Natural killer cell treated with Interleukin-12 subunit alpha and Interleukin-12 subunit beta and Interleukin-15 and Interleukin-18, amount 100 ng/mL, for 72 hours (primary cell): ENCODE measurements at regions not wholly inside any gene's neighbourhood (a gene's known extent, or its start where the extent isn't known, plus 50 kb on each side); places are given as distances from the start of the nearest gene placed in this dataset.

ENCODE experiments used
- ATAC-seq, 2 donors: fragments of 150-1000 bp; cut with Tn5 transposase in 1 of 2; sonication (Bioruptor Pico), chemical (Tn5 transposase) in 1 of 2; 2 replicates each; pipeline ENCODE4 v1.10.0; 2021
- DNase-seq: peaks from one replicate; pipeline ENCODE4 v3.0.0; 2022; ENCODE audit warnings: low spot score
- H3K27ac Mint-ChIP-seq, 2 donors: 1 replicate in 1 of 2; 2 replicates in 1 of 2; pipeline ENCODE4 v1.8.0; 2022; ENCODE audit warnings: mixed read lengths in 2 of 2, mild to moderate bottlenecking in 1 of 2, moderate library complexity in 1 of 2
- H3K27me3 Mint-ChIP-seq, 2 donors: 1 replicate in 1 of 2; 2 replicates in 1 of 2; pipeline ENCODE4 v1.8.0; 2022; ENCODE audit warnings: mixed read lengths in 2 of 2
- H3K36me3 Mint-ChIP-seq: one replicate; pipeline ENCODE4 v1.8.0; 2022; ENCODE audit warnings: mixed read lengths
- H3K4me1 Mint-ChIP-seq, 2 donors: 1 replicate in 1 of 2; 2 replicates in 1 of 2; pipeline ENCODE4 v1.8.0; 2022; ENCODE audit warnings: low read depth in 2 of 2, mixed read lengths in 2 of 2, mild to moderate bottlenecking in 1 of 2
- H3K4me3 Mint-ChIP-seq: one replicate; pipeline ENCODE4 v1.8.0; 2022; ENCODE audit warnings: mixed read lengths
- H3K9me3 Mint-ChIP-seq: 2 replicates; pipeline ENCODE4 v1.8.0; 2022; ENCODE audit warnings: mixed read lengths

DNA sequence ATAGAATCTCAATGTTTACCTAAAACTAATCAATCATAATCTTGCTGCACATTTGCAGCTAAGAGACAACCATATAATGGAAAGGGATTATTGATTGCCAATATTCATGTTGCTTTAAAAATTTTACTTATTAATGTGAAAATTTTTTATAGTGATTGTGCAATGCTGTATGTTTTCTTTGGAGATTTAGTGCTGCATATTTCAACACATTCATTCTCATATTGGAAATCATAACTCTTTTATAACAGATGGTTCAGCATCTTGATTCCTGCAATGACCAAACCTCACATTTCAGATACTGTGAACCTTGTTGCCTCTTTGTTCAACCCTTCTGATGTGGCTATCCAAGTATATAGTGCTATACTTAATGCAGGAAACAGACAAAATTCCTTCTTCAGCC, 502.6 kb downstream of the C4orf33 start:
- Mint-ChIP-seq H3K36me3 (no peaks in the 10 kb centered on the region), H3K4me3 (no peak overlapping the region), H3K27ac (no peak overlapping the region), H3K27me3 (no peaks in the 10 kb centered on the region), H3K4me1 (no peaks in the 10 kb centered on the region), H3K9me3 (no peaks in the 10 kb centered on the region)
- ATAC-seq = no peak
- no peak for DNase-seq

DNA sequence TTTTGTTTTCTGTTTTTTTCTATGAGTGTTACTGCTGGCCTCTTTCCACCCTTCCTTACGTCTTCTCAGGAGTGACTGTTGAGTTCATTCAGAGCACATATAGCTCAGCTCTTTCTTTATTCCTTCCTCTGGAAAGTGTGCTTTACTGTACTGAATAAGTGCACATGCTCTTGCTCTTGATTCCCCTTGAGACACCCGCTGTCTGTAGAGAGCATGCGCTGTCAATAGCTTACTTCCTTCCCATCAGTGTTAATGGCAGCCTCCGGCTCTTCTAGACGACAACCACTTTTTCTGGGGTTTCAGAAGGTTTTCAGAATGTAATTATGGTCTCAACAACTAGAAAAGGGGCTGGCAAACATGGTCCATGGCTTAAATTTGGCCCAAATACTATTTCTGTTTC, 504.9 kb downstream of the C4orf33 start:
- Mint-ChIP-seq H3K27ac (no peak overlapping the region), H3K9me3 (no peaks in the 10 kb centered on the region), H3K36me3 (no peaks in the 10 kb centered on the region), H3K27me3 (no peaks in the 10 kb centered on the region), H3K4me3 (no peak overlapping the region), H3K4me1 (no peaks in the 10 kb centered on the region)
- DNase-seq = no peak
- no peak for ATAC-seq

DNA sequence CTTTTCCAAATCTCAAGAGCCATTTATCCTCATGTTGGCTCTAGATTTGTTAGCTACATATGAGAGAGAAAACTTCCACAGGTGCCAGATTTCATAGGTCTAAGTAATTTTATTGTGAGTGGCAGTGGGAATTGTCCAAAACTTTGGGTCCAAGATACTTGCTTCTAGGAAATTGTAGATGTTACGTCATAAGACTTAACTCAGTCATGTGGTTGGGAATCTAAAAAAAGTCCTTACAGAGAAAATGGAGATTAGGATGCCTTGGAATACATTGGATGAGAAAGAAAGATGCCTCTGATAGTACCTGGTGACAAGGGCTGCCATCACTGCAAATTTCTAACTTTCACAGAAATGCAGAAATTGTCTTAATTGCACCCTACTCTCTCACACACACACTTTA, 506.5 kb downstream of the C4orf33 start:
- Mint-ChIP-seq H3K4me3 (no peak overlapping the region), H3K27ac (no peak overlapping the region), H3K9me3 (peaks cover 4% of the 10 kb centered on the region), H3K27me3 (no peaks in the 10 kb centered on the region), H3K36me3 (no peaks in the 10 kb centered on the region), H3K4me1 (no peaks in the 10 kb centered on the region)
- ATAC-seq (no peak), DNase-seq (no peak)

DNA sequence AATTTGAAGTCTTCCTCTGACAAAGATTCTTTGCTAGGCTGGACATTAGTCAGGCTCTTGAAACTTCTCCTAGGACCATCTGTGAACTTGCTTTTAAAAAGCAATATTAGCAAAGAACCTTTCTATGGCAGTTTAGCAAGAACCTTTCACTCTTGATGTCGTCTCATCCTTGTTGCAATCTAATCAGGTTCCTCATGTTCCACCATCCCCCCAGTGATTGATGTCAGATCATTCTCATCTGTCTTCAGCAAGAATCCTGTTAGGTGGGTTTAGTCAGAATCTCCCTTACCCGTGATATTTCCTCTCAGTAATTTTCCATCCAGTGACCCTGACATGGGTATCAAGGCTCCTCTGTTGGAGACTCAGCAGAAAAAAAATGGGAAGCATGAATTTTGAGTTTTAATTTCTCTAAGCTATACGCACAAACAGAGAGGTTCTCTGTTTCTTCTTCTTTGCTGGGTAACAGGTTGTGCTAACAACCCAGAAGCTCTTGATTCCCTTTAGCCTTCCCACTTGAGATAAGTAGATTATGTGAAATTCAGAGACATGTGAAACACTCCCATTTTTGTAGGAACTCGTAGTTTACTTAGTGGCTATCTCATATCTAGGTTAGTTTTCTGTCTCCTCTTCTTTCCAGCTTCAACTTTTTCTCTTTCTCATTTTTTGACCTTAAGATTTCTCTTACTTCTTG, 507.4 kb downstream of the C4orf33 start:
- Mint-ChIP-seq H3K27me3 (no peaks in the 10 kb centered on the region), H3K36me3 (no peaks in the 10 kb centered on the region), H3K4me1 (no peaks in the 10 kb centered on the region), H3K4me3 (no peak overlapping the region), H3K9me3 (peaks cover 4% of the 10 kb centered on the region), H3K27ac (no peak overlapping the region)
- ATAC-seq (no peak), DNase-seq (no peak)

DNA sequence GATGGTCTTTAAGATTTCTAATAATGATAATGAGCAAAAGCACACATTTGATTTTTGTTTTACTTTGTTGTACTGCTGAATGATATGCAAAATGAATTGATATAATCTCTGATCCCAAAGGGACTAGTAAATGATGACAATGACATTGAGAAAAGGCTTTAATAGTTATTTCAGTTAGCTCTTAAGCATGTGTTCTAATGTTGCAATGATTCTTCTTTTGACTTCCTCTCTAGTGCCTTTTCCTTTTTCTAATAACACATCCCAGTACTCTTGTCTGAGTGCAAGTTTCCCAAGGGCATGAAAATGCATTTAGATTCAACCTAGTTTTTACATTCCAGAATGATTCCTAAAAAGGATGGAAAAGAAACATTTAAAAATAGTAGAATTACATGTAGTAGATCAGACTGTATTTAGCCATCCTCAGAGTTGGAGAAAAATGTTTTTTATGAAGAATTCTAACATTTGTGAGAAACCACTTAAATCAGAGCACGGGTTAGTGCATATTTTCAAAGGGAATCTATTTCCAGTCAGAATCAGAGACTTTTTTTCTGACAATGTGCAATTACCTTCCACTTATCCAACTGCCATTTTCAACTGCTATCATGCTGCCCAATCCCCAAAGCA, 508.8 kb downstream of the C4orf33 start:
- DNase-seq (no peak), ATAC-seq (no peak)
- H3K4me1 Mint-ChIP-seq = no peaks in the 10 kb centered on the region
- no peak overlapping the region for H3K27ac Mint-ChIP-seq
- H3K36me3 Mint-ChIP-seq = no peaks in the 10 kb centered on the region
- H3K9me3 Mint-ChIP-seq = peaks cover 4% of the 10 kb centered on the region
- no peaks in the 10 kb centered on the region for H3K27me3 Mint-ChIP-seq
- no peak overlapping the region for H3K4me3 Mint-ChIP-seq

DNA sequence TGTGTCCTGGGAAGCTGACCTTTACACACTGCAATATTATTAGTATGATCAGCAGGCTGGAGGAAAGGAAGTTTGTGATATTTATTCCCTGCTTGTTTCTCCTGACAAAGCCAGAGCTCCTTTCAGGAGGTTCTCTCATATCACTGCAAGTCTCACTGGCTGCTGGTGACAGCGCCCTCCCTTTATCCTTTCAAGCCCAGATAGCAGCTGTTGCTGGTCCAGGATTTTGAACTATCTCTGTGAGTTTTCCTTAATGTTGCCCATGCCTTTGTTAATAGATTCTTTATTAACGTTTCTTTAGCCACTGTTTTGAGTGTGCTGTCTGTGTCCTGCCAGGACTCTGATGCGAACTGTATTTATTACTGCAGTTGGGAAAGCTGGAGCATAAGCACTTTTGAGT, 518.7 kb downstream of the C4orf33 start:
- no peak for ATAC-seq
- H3K36me3 Mint-ChIP-seq = no peaks in the 10 kb centered on the region
- H3K4me1 Mint-ChIP-seq = no peaks in the 10 kb centered on the region
- DNase-seq = no peak
- no peak overlapping the region for H3K4me3 Mint-ChIP-seq
- no peaks in the 10 kb centered on the region for H3K27me3 Mint-ChIP-seq
- H3K27ac Mint-ChIP-seq = no peak overlapping the region
- H3K9me3 Mint-ChIP-seq = no peaks in the 10 kb centered on the region

DNA sequence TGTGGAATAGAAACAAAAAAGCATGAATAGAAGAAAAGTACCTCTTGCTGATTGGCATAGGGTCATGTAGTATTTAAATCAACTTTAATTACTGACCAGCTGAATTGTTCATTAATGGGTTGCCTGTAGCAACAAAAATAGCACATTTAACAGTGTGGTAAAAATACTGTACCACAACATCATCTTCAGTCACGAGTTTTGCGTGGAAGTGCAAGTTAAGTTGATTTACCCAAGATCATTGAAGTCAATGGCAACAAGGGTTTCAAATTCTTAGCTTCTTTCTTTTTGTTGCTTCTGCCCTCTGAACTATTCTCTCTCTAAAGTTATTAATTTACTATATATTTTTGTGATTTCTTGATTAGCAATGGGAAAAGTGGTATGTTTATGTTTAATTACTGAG, 526.6 kb downstream of the C4orf33 start:
- Mint-ChIP-seq H3K27ac (no peak overlapping the region), H3K9me3 (peaks cover 11% of the 10 kb centered on the region), H3K4me3 (no peak overlapping the region), H3K4me1 (no peaks in the 10 kb centered on the region), H3K27me3 (no peaks in the 10 kb centered on the region), H3K36me3 (peaks cover 7% of the 10 kb centered on the region)
- ATAC-seq (no peak), DNase-seq (no peak)

DNA sequence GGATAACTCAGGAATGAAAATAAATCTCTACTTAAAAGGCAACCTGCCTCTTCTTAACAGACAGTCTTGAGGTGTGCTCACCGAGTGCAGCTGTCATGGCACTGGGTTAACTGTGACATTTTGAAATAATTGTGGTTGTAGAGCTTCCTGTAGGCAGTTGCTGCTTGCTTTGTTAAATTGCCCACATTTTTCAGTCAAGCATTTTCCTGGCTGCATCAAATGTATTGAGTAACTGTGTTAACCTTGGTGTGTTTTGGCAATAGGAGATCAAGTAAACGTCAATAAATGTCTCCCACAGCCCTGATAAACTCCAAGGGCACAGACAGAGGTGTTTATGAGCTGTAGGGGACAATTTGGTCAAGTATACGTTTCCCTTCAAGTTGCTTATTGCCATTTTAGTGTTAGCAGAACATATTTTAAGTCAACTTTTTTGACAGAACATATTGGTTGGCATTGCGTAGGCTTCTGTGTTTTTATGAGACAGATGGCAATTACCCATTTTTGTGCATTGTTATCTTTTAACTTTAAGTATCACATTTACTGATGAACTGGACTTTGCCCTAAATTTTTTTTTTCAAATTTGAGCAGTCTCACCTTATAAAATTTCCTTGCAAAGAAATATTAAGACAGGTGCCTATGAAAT, 527.4 kb downstream of the C4orf33 start:
- no peaks in the 10 kb centered on the region for H3K4me1 Mint-ChIP-seq
- ATAC-seq (peak in 1 of 2 donors; percentile 55), DNase-seq (no peak)
- H3K4me3 Mint-ChIP-seq = no peak overlapping the region
- no peaks in the 10 kb centered on the region for H3K27me3 Mint-ChIP-seq
- no peak overlapping the region for H3K27ac Mint-ChIP-seq
- peaks cover 11% of the 10 kb centered on the region for H3K9me3 Mint-ChIP-seq
- peaks cover 7% of the 10 kb centered on the region for H3K36me3 Mint-ChIP-seq

DNA sequence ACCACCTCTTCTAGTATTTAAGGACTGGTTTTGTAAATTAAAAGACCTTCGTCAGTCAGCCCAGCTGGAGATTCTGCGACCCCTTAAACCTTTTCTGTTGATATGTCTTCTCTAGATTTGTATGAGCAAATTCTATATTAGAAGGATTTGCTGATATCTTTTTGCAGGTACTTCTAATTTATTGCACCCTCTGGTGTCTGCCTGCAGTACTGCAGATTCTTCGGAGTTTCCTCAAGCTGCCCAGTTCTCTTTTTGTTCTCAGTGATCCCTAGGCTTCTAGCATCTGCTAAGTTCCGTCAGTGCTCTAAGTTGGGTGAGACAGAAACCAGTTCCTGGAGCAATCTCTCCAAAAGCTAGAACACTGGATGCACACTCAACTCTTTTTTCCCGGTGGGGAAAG, 545.2 kb downstream of the C4orf33 start:
- no peaks in the 10 kb centered on the region for H3K27me3 Mint-ChIP-seq

DNA sequence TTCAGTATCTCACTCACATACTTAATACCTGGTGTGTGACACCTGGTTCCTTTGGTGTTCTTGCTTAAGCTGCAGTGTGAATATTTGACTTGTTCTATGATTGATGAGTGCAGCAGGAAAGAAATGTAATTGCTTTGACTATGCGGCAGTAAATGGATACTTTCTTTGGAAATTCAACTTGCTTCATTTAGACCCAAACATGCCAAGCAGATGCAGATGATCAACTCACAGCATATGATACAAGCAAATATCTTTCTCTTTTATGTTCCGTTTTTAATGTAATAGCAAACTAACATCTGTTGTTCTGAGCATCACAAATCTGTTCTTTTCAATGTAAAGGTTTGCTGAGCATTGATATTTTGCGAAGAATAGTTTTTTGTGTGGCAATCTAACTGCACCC, 549.5 kb downstream of the C4orf33 start:
- Mint-ChIP-seq H3K9me3 (no peaks in the 10 kb centered on the region), H3K36me3 (no peaks in the 10 kb centered on the region), H3K4me1 (no peaks in the 10 kb centered on the region), H3K27ac (no peak overlapping the region), H3K27me3 (no peaks in the 10 kb centered on the region), H3K4me3 (no peak overlapping the region)
- DNase-seq (no peak), ATAC-seq (no peak)

More for the DNA sequence above, 545.2 kb downstream of the C4orf33 start:
- Mint-ChIP-seq H3K4me1 (no peaks in the 10 kb centered on the region), H3K36me3 (no peaks in the 10 kb centered on the region), H3K4me3 (no peak overlapping the region), H3K27ac (no peak overlapping the region), H3K9me3 (no peaks in the 10 kb centered on the region)
- ATAC-seq = no peak
- no peak for DNase-seq

DNA sequence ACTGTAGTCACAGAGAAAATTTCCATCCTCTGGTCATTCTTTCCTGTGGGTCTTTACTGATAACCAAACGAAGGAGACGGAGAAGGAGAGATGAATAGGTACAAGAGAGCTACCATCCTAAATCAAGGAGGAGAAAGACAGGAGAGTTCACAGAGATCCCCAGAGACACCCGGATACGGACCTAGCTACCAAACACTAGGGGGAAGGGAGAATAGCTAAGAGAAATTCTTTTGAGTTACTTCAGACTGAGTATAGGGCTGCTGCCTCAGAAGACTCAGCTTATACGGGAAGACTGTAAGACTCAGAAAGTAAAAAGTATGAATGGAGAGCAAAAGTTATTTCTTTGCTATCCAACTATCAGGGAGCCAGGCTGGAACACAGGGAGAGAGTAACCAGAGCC, 572.1 kb downstream of the C4orf33 start:
- no peak for DNase-seq
- Mint-ChIP-seq H3K27me3 (no peaks in the 10 kb centered on the region), H3K4me1 (no peaks in the 10 kb centered on the region), H3K27ac (no peak overlapping the region), H3K4me3 (no peak overlapping the region), H3K9me3 (peaks cover 3% of the 10 kb centered on the region), H3K36me3 (no peaks in the 10 kb centered on the region)
- no peak for ATAC-seq

DNA sequence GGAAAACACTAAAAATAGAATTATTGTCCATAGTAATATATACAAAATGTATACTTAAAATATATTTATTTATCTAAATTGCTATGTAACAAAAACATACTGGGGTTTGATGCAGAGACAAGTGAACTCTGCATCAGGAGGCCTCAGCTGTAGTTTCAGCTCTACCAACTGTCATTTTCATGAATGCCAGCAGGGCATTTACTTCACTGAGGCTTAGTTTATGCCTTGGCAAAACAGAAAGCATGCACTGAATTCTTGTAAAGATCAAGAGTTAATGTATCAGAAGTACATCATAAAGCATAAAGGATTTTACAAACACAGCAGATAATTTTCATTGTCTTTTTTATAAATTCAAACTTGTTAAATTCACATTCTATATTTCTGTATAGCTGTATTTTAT, 577.0 kb downstream of the C4orf33 start:
- DNase-seq (no peak), ATAC-seq (no peak)
- Mint-ChIP-seq H3K9me3 (peaks cover 9% of the 10 kb centered on the region), H3K4me3 (no peak overlapping the region), H3K27me3 (no peaks in the 10 kb centered on the region), H3K4me1 (no peaks in the 10 kb centered on the region), H3K36me3 (no peaks in the 10 kb centered on the region), H3K27ac (no peak overlapping the region)

DNA sequence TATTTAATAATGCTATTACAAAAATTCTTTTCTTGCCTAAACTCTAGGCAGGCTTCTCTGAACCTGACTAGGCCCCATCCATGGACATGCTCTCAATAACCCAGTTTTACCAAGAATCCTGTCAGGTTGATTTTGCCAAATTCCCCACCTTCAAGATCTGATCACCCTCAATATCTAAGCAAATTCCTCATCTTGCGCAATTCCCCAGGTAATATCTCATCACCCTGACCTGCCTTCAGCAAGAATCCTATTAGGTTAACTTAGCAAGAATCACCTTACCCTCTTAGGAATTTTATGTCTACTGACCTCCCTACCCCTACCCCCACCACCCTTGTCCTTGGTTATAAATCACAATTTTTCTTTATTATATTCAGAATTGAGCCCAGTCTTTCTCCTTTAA, 579.1 kb downstream of the C4orf33 start:
- DNase-seq (no peak), ATAC-seq (no peak)
- Mint-ChIP-seq H3K4me1 (no peaks in the 10 kb centered on the region), H3K9me3 (peaks cover 9% of the 10 kb centered on the region), H3K27ac (no peak overlapping the region), H3K27me3 (no peaks in the 10 kb centered on the region), H3K36me3 (no peaks in the 10 kb centered on the region), H3K4me3 (no peak overlapping the region)

DNA sequence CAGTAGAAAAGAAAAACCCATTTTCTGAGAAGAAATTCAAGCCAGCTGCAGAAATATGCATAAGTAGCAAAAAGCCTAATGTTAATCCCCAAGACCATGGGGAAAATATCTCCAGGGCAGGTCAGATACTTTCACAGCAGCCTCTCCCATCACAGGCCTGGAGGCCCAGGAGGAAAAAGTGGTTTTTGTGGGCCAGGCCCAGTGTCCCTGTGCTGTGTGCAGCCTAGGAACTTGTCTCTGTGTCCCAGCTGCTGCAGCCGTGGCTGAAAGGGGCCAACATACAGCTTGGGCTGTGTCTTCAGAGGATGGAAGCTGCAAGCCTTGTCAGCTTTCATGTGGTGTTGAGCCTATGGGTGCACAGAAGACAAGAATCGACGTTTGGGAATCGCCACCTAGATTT, 581.0 kb downstream of the C4orf33 start:
- Mint-ChIP-seq H3K36me3 (no peaks in the 10 kb centered on the region), H3K27me3 (no peaks in the 10 kb centered on the region), H3K4me1 (no peaks in the 10 kb centered on the region), H3K4me3 (no peak overlapping the region), H3K27ac (no peak overlapping the region), H3K9me3 (peaks cover 6% of the 10 kb centered on the region)
- DNase-seq = no peak
- ATAC-seq = no peak
